Neural cell (in vitro differentiated cells): ENCODE measurements at regions not wholly inside any gene's neighbourhood (a gene's known extent, or its start where the extent isn't known, plus 50 kb on each side); places are given as distances from the start of the nearest gene placed in this dataset.

Source experiments
- H2AFZ ChIP-seq: fragments of 200-600, 300-800 bp; sonication (generic), shearing (Covaris generic); 2 replicates; pipeline ENCODE4 v1.6.0; 2014; ENCODE audit warnings: low read depth, mild to moderate bottlenecking, antibody characterized with exemption, low read length, moderate library complexity
- H3F3A ChIP-seq: fragments of 200-600 bp; shearing (Covaris generic); 2 replicates; pipeline ENCODE4 v1.6.1; 2016; ENCODE audit warnings: mild to moderate bottlenecking, moderate library complexity, mixed read lengths, antibody characterized with exemption, low read length; ENCODE audit not compliant: insufficient read depth, poor library complexity, severe bottlenecking
- H3K27ac ChIP-seq: fragments of 200-600, 300-800 bp; sonication (generic), shearing (Covaris generic); 2 replicates; pipeline ENCODE4 v1.5.1; 2014; ENCODE audit warnings: mild to moderate bottlenecking, low read length, moderate library complexity
- H3K27me3 ChIP-seq: fragments of 300-800, 200-600 bp; sonication (generic), shearing (Covaris generic); 2 replicates; pipeline ENCODE4 v1.6.0; 2014; ENCODE audit warnings: mild to moderate bottlenecking, low read depth, low read length, moderate library complexity; ENCODE audit not compliant: insufficient read depth
- H3K36me3 ChIP-seq: fragments of 300-800, 200-600 bp; sonication (generic), shearing (Covaris generic); 2 replicates; pipeline ENCODE4 v1.5.1; 2014; ENCODE audit warnings: mild to moderate bottlenecking, antibody characterized with exemption, low read length, moderate library complexity; ENCODE audit not compliant: insufficient read depth
- H3K4me2 ChIP-seq: fragments of 300-800, 200-600 bp; sonication (generic), shearing (Covaris generic); 2 replicates; pipeline ENCODE4 v1.6.0; 2014; ENCODE audit warnings: mild to moderate bottlenecking, low read length
- H3K4me3 ChIP-seq: fragments of 300-800, 200-600 bp; sonication (generic), shearing (Covaris generic); 2 replicates; pipeline ENCODE4 v1.5.1; 2014; ENCODE audit warnings: mild to moderate bottlenecking, low read length, moderate library complexity
- H3K79me2 ChIP-seq: fragments of 200-600 bp; shearing (Covaris generic); replicated peaks from 2 replicates; pipeline ENCODE4 v1.6.0; 2014; ENCODE audit warnings: mild to moderate bottlenecking, low read length, moderate library complexity; ENCODE audit not compliant: insufficient read depth
- H3K9ac ChIP-seq: fragments of 300-800, 200-600 bp; sonication (generic), shearing (Covaris generic); 2 replicates; pipeline ENCODE4 v1.6.1; 2016; ENCODE audit warnings: mild to moderate bottlenecking, low read length, mixed read lengths
- H3K9me2 ChIP-seq: fragments of 200-600 bp; shearing (Covaris generic); 2 replicates; pipeline ENCODE4 v1.6.1; 2016; ENCODE audit warnings: mild to moderate bottlenecking, low read length, mixed read lengths; ENCODE audit not compliant: insufficient read depth
- H3K9me3 ChIP-seq: fragments of 200-600, 300-800 bp; sonication (generic), shearing (Covaris generic); 2 replicates; pipeline ENCODE4 v1.6.1; 2016; ENCODE audit warnings: mild to moderate bottlenecking, mixed run types, low read length, moderate library complexity, mixed read lengths
- H4K20me1 ChIP-seq: fragments of 200-600 bp; shearing (Covaris generic); 2 replicates; pipeline ENCODE4 v1.6.1; 2016; ENCODE audit warnings: mild to moderate bottlenecking, mixed run types; ENCODE audit not compliant: insufficient read depth
- CTCF ChIP-seq: fragments of 450-650 bp; IDR thresholded peaks from 2 replicates; pipeline ENCODE4 v1.5.1; 2014; ENCODE audit warnings: antibody characterized with exemption, mild to moderate bottlenecking, moderate library complexity; ENCODE audit not compliant: poor library complexity, severe bottlenecking
- EP300 ChIP-seq: fragments of 450-650 bp; conservative IDR thresholded peaks from 2 replicates; pipeline ENCODE4 v1.6.1; 2014; ENCODE audit warnings: antibody characterized with exemption, mild to moderate bottlenecking, moderate library complexity; ENCODE audit not compliant: poor library complexity, severe bottlenecking
- EZH2 ChIP-seq: fragments of 200-600, 300-800 bp; shearing (Covaris generic), sonication (generic); IDR thresholded peaks from 2 replicates; pipeline ENCODE4 v1.6.1; 2014; ENCODE audit warnings: antibody characterized with exemption, low read length, borderline replicate concordance, mild to moderate bottlenecking; ENCODE audit not compliant: insufficient read depth, poor library complexity, severe bottlenecking
- MXI1 ChIP-seq: fragments of 450-650 bp; conservative IDR thresholded peaks from 2 replicates; pipeline ENCODE4 v1.6.1; 2014; ENCODE audit warnings: antibody characterized with exemption, mild to moderate bottlenecking; ENCODE audit not compliant: poor library complexity, severe bottlenecking
- POLR2AphosphoS5 ChIP-seq: IDR thresholded peaks from 2 replicates; pipeline ENCODE4 v1.6.1; 2012
- RAD21 ChIP-seq: fragments of 450-650 bp; conservative IDR thresholded peaks from 2 replicates; pipeline ENCODE4 v1.6.1; 2014; ENCODE audit warnings: antibody characterized with exemption, mild to moderate bottlenecking, moderate library complexity
- REST ChIP-seq: IDR thresholded peaks from 2 replicates; pipeline ENCODE4 v1.6.1; 2012; ENCODE audit warnings: borderline replicate concordance
- SMC3 ChIP-seq: fragments of 450-650 bp; conservative IDR thresholded peaks from 2 replicates; pipeline ENCODE4 v1.6.1; 2014; ENCODE audit warnings: antibody characterized with exemption, mild to moderate bottlenecking, moderate library complexity; ENCODE audit not compliant: poor library complexity
- TAF1 ChIP-seq: IDR thresholded peaks from 2 replicates; pipeline ENCODE4 v1.6.1; 2012; ENCODE audit warnings: low read depth

- Histone ChIP-seq H3K27ac (no peak overlapping the region), H3K9me3 (no peaks in the 10 kb centered on the region), H3K36me3 (no peaks in the 10 kb centered on the region), H2AFZ (no peak overlapping the region), H3F3A (no peaks in the 10 kb centered on the region), H3K9ac (no peak overlapping the region), H3K4me3 (no peak overlapping the region), H3K4me2 (no peak overlapping the region), H3K27me3 (no peaks in the 10 kb centered on the region), H4K20me1 (no peaks in the 10 kb centered on the region), H3K79me2 (no peaks in the 10 kb centered on the region), H3K9me2 (no peaks in the 10 kb centered on the region)
- TF ChIP-seq TAF1, result no peak
- no peak for TF ChIP-seq EP300
- TF ChIP-seq EZH2, result no peak
- TF ChIP-seq RAD21, result no peak
- no peak for TF ChIP-seq POLR2AphosphoS5
- no peak for TF ChIP-seq MXI1
- TF ChIP-seq CTCF, result no peak
- TF ChIP-seq SMC3, result no peak
- no peak for TF ChIP-seq REST
Measured at GRCh38 chr13:104832231-104832630, 1703.2 kb downstream of the EFNB2 start.

- no peaks in the 10 kb centered on the region for H3K36me3 ChIP-seq
- H3F3A ChIP-seq, result no peaks in the 10 kb centered on the region
- H3K4me3 ChIP-seq, result no peak overlapping the region
- H4K20me1 ChIP-seq, result no peaks in the 10 kb centered on the region
- no peak overlapping the region for H3K27ac ChIP-seq
- no peak overlapping the region for H2AFZ ChIP-seq
- H3K9ac ChIP-seq, result no peak overlapping the region
- H3K4me2 ChIP-seq, result no peak overlapping the region
- TF ChIP-seq SMC3 (no peak), TAF1 (no peak), POLR2AphosphoS5 (no peak), EP300 (no peak), MXI1 (no peak), EZH2 (no peak), REST (no peak)
- H3K9me2 ChIP-seq, result no peaks in the 10 kb centered on the region
- H3K79me2 ChIP-seq, result no peaks in the 10 kb centered on the region
- H3K9me3 ChIP-seq, result no peaks in the 10 kb centered on the region
- H3K27me3 ChIP-seq, result no peaks in the 10 kb centered on the region
Measured at GRCh38 chr13:104831831-104832230, 1703.6 kb downstream of the EFNB2 start.
